Heart right ventricle (tissue), 16 donors: ENCODE measurements at regions not wholly inside any gene's neighbourhood (a gene's known extent, or its start where the extent isn't known, plus 50 kb on each side); places are given as distances from the start of the nearest gene placed in this dataset.

Experiments
- ATAC-seq, 8 donors: fragments of 200-7000 bp; cut with Tn5 transposase; one replicate each; pipeline ENCODE4 v1.9.1; 2020; ENCODE audit warnings: mild to moderate bottlenecking in 8 of 8, moderate library complexity in 8 of 8, moderate number of reproducible peaks in 1 of 8
- DNase-seq, 2 donors: peaks; one replicate each; pipeline ENCODE4 v3.0.0-alpha.2; 2020
- H3K27ac ChIP-seq, 10 donors: fragments of 200-600 bp; sonication (generic) in 2 of 10; one replicate each; pipeline versions ENCODE4 v1.5.0 to v1.8.0; 2020 to 2022; ENCODE audit warnings: mild to moderate bottlenecking in 3 of 10
- H3K27me3 ChIP-seq, 7 donors: fragments of 200-600 bp; one replicate each; pipeline ENCODE4 v1.8.0; 2021 to 2022; ENCODE audit warnings: mild to moderate bottlenecking in 2 of 7
- H3K36me3 ChIP-seq, 9 donors: fragments of 200-600 bp; sonication (generic) in 1 of 9; one replicate each; pipeline versions ENCODE4 v1.5.0 to v1.8.0; 2020 to 2022; ENCODE audit warnings: mild to moderate bottlenecking in 2 of 9
- H3K4me1 ChIP-seq, 9 donors: fragments of 200-600 bp; sonication (generic) in 1 of 9; one replicate each; pipeline versions ENCODE4 v1.5.0 to v1.8.0; 2020 to 2022; ENCODE audit warnings: mild to moderate bottlenecking in 4 of 9
- H3K4me3 ChIP-seq, 10 donors: fragments of 200-600 bp; sonication (generic) in 2 of 10; one replicate each; pipeline versions ENCODE4 v1.5.0 to v1.8.0; 2020 to 2022; ENCODE audit warnings: mild to moderate bottlenecking in 7 of 10, moderate library complexity in 2 of 10
- H3K9me3 ChIP-seq, 11 donors: fragments of 200-600 bp in 10 of 11; sonication (generic) in 2 of 11; one replicate each; pipeline versions ENCODE4 v1.5.0 to v1.8.0; 2013 to 2022; ENCODE audit warnings: mild to moderate bottlenecking in 2 of 11, control low read depth in 1 of 11, moderate library complexity in 1 of 11
- WGBS, 2 donors: extraction: QIAGEN DNeasy Blood & Tissue Kit; methylation state at CpG; one replicate each; pipeline ENCODE4 v1.1.7; 2013; ENCODE audit warnings: inconsistent platforms in 1 of 2; 5-methylcytosine and 5-hydroxymethylcytosine counted together
- intact Hi-C, 10 donors: fragments of 100-400 bp; cut with DNase I; formaldehyde crosslinking; loops; one replicate each; pipeline versions ENCODE4 v1.11.1 to v1.14.2; 2022
- TF ChIP-seq, protein P1 (sequence below), 9 donors: fragments of 200-600 bp; sonication (generic) in 2 of 9; IDR thresholded peaks; one replicate each; pipeline versions ENCODE4 v1.5.0 to v1.8.0; 2021 to 2022; ENCODE audit warnings: antibody characterized with exemption in 9 of 9, mild to moderate bottlenecking in 5 of 9, moderate library complexity in 1 of 9
- donor health status: Arrhythmogenic right ventricular cardiomyopathy.
- donor health status: ischemic (EF 13 %, LVEDD 7.1; RV severe dilation, severe dysfunction).
- donor health status: healthy with polysubstance abuse.
- donor health status: DM: no; HTN: yes; CAD: no.
- donor health status: DM: no; HTN: no; CAD: no.
- donor health status: ischemic (EF 25% LVEDD 6.9; RV normal size, moderate dysfunction).
- donor health status: ischemic (EF 25% LVEDD 5.7; RV mildly dilated, moderate dysfunction).
- donor health status: healthy.
- donor health status: DM: yes; HTN: yes; CAD: no.
- donor health status: Ischemic cardiomyopathy.
- donor health status: ischemic (EF 35%, LVEDD 5.7; RV mildly dilated, moderate dysfunction).
- donor health status: nonischemic (EF 11% LVEDD 7.7; RV severe dilation, severe dysfunction).
- donor health status: DM: yes; HTN: yes; CAD: no.
- donor health status: PGD.
- donor health status: ischemic (EF 29% LVEDD 5.4; RV normal size, mild dysfunction).
- donor health status: nonischemic (EF 23%, LVEDD 6.1; RV moderate dilation, normal function).

DNA sequence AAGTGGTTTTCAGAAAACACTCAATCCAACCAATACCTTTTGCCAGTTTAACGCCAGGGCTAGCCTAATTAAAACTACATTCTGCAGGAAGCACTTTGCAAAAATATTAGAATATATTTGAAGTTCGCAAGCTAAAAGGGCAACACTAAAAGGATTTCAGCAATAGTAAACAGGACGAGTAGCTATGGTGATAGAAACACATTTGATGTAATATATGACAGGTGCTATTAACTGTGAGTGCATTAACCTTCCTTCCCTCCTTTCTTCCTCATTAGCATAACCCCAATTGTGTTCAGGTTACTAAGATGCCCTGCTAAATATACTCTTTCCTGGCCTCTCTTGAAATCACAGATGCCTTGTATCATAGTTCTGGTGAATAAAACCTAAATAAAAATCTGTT lies 85.6 kb upstream of the TMCC3 start:
- WGBS, 2 donors, result 91 to 98% methylated on average over 3 of the region's 3 CpGs
- TF ChIP-seq, protein P1, sequence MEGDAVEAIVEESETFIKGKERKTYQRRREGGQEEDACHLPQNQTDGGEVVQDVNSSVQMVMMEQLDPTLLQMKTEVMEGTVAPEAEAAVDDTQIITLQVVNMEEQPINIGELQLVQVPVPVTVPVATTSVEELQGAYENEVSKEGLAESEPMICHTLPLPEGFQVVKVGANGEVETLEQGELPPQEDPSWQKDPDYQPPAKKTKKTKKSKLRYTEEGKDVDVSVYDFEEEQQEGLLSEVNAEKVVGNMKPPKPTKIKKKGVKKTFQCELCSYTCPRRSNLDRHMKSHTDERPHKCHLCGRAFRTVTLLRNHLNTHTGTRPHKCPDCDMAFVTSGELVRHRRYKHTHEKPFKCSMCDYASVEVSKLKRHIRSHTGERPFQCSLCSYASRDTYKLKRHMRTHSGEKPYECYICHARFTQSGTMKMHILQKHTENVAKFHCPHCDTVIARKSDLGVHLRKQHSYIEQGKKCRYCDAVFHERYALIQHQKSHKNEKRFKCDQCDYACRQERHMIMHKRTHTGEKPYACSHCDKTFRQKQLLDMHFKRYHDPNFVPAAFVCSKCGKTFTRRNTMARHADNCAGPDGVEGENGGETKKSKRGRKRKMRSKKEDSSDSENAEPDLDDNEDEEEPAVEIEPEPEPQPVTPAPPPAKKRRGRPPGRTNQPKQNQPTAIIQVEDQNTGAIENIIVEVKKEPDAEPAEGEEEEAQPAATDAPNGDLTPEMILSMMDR (IDR thresholded peaks at IDR 0.05), result no peak
- H3K4me3 ChIP-seq, result no peak overlapping the region
- H3K9me3 ChIP-seq, result no peaks in the 10 kb centered on the region
- DNase-seq (no peak), ATAC-seq (no peak)
- peaks cover 0 to 7% (median 0%) of the 10 kb centered on the region in 7 donors for H3K27me3 ChIP-seq
- H3K27ac ChIP-seq, result no peak overlapping the region
- H3K36me3 ChIP-seq, result no peaks in the 10 kb centered on the region
- peaks cover 0 to 22% (median 9%) of the 10 kb centered on the region in 9 donors for H3K4me1 ChIP-seq
- intact Hi-C loops, result no loop called here

- no peak overlapping the region for H3K27ac ChIP-seq
- H3K27me3 ChIP-seq, result peaks cover 0 to 5% (median 0%) of the 10 kb centered on the region in 7 donors
- TF ChIP-seq, protein P1 (IDR thresholded peaks at IDR 0.05), result no peak
- intact Hi-C loops, result no loop called here
- peaks cover 0 to 22% (median 9%) of the 10 kb centered on the region in 9 donors for H3K4me1 ChIP-seq
- H3K9me3 ChIP-seq, result no peaks in the 10 kb centered on the region
- H3K36me3 ChIP-seq, result no peaks in the 10 kb centered on the region
- WGBS, 2 donors, result 90 to 92% methylated on average over 9 of the region's 9 CpGs
- ATAC-seq, result no peak
- H3K4me3 ChIP-seq, result no peak overlapping the region
- no peak for DNase-seq
Observed at GRCh38 chr12:94733727-94734126, 83.4 kb upstream of the TMCC3 start.

DNA sequence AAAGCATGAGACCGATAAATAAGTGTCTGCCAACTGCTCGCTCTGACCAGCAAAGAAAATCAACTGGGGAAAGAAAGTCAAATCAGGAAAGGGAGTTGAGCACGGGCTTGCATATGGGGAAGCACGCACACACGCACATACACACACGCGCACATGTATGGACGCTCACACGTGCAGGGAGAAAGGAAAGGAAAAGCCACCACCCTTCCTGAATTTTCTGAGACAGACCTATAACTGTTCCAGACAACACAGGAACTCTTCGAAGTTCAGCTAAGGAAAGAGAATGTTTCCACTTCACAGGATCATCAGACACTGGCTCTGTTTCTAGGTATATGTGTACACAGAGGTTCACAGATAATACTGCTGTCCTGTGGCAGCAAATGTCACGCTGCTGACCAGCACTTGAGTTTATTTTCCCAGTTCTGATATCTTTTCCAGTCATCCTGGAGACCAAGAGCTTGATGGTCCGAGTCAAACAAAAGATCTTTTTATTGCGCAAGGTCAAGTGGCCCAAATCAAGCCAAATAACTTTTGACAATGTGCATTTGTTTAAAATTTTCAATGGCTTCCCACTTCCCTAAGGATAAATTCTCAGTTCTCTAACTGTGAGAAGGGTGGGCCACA lies 82.1 kb upstream of the TMCC3 start:
- Histone ChIP-seq H3K9me3 (no peaks in the 10 kb centered on the region), H3K4me3 (no peak overlapping the region), H3K4me1 (peaks cover 0 to 22% (median 9%) of the 10 kb centered on the region in 9 donors), H3K36me3 (no peaks in the 10 kb centered on the region), H3K27ac (no peak overlapping the region), H3K27me3 (no peaks in the 10 kb centered on the region)
- no peak for DNase-seq
- 43 to 45% methylated on average over 13 of the region's 13 CpGs for WGBS, 2 donors
- intact Hi-C loops, result no loop called here
- ATAC-seq, result peak in 5 of 8 donors; percentile 25 to 81 (median 58)
- TF ChIP-seq, protein P1 (IDR thresholded peaks at IDR 0.05), result no peak

DNA sequence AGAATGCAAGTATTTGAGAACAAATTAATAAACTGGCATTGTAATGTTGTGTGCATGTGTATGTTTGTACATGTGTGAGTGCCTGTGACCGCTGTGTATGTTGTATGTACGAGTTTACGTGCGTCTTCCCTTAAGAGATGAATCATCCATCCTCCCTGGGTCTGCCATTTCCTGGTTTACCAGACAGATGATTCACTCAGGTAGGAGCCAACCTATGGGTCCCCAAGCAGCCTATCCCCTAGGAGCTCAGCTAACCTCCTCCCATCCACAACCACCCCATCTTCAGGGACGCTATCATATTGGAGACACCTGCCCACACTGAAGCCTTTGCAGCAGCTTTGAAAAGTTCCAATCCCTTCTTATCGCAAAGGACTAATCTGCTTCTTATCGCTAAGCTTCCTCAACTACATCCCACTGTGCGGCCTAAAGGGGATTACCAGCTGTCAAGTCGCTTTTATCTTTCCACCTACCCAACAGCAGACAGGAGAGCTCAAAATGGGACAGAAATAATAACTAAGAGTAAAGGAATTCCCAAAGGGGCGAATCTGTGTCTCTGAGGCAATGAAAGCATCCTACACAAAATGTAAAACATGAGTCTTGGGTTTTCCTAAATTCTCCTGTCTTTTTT lies 81.5 kb upstream of the TMCC3 start:
- H3K27ac ChIP-seq, result no peak overlapping the region
- ATAC-seq (peak in 4 of 8 donors; percentile 28 to 52 (median 36)), DNase-seq (no peak)
- no peaks in the 10 kb centered on the region for H3K9me3 ChIP-seq
- intact Hi-C loops, result no loop called here
- peaks cover 0 to 22% (median 9%) of the 10 kb centered on the region in 9 donors for H3K4me1 ChIP-seq
- no peaks in the 10 kb centered on the region for H3K27me3 ChIP-seq
- WGBS, 2 donors, result 48 to 52% methylated on average over 10 of the region's 10 CpGs
- TF ChIP-seq, protein P1 (IDR thresholded peaks at IDR 0.05), result no peak
- H3K4me3 ChIP-seq, result no peak overlapping the region
- no peaks in the 10 kb centered on the region for H3K36me3 ChIP-seq
